Stimulated activated CD4-positive, alpha-beta T cell treated with anti-CD3 and anti-CD28 coated beads, Interleukin-2, amount 100 ng/mL, for 24 hours (primary cell): ENCODE measurements at regions not wholly inside any gene's neighbourhood (a gene's known extent, or its start where the extent isn't known, plus 50 kb on each side); places are given as distances from the start of the nearest gene placed in this dataset.
"Not testable (repeated sequence)": the region's sequence is repeated elsewhere in the genome, so short reads cannot be mapped to it uniquely, and the experiment has no call there.

Experiments used
- DNase-seq, 2 donors: peaks; one replicate each; pipeline ENCODE4 v3.0.0-alpha.2; 2020

DNA sequence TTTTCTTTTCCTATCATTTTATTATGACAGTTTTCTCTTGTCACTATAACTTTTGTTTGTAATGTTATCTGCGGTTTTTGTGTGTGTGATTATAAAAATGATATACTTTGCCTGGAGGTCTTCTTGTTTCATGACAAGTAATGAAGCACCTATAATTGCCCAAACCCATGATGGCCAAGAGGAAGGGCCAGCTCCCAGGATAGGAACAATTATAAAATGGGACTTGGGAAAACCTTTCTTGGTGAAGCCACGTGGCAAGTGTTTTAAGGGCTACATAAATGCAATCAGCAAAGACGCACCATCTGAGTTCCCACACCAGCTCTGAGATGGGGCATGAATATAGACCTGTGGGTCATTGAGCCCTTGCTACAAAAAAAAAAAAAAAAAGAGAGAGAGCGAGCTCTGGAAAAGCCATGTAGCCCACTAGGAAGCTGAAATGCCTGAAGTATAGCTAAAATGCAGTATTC, 462.6 kb upstream of the RUNX1 start:
- no peak for DNase-seq

DNA sequence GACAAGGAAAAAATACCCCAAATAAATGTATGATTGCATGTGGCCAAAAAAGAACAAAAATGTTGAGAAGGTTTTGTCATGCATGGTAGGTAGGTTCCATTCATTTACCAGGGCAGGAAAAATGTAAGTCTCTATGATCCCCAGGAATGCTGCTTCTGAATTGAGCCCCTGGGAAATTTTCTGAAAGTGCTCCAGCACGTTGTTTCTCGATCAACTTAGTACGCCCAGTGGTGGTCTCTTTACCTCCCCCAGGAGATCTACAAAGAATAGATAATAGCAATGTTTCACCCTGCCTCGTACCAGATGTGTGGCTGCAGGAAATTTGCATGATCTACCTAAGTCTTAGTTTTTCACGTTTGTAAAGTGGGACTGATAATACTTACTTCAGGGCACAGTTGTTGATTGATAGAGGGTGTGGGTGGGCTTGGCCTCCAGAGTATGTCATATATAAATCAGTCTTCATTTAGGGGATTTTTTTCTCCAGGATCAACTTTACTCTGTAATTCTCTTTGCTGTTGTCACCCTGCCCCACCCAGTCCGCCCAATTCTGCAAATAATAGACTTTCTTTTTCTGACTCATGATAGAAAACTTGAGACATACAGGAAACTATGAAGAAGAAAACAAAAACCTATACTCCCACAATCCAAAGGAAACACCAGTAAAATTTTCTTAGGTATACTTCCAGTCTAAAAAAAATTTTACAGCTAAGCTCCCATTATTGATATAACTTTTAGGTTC, 462.0 kb upstream of the RUNX1 start:
- peak; percentile 27 to 46 for DNase-seq

DNA sequence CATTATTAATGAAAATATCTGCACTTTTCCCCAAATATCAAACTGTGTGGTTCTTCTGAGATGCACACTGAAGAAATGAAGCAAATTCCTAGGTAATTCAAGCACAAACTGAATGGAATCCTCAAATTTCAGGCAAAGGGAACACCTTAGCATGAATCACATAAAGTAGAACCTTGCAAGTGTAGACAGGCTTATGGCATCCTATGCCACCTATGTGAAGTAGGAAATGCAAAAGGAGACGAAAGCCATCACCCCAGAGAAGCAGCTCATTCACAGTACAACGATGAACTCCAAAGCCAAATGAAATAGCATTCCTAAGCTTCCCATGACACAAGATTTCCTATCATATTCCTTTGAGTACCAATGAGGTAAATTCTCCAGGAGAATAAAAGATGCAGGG, 461.2 kb upstream of the RUNX1 start:
- DNase-seq, result no peak

DNA sequence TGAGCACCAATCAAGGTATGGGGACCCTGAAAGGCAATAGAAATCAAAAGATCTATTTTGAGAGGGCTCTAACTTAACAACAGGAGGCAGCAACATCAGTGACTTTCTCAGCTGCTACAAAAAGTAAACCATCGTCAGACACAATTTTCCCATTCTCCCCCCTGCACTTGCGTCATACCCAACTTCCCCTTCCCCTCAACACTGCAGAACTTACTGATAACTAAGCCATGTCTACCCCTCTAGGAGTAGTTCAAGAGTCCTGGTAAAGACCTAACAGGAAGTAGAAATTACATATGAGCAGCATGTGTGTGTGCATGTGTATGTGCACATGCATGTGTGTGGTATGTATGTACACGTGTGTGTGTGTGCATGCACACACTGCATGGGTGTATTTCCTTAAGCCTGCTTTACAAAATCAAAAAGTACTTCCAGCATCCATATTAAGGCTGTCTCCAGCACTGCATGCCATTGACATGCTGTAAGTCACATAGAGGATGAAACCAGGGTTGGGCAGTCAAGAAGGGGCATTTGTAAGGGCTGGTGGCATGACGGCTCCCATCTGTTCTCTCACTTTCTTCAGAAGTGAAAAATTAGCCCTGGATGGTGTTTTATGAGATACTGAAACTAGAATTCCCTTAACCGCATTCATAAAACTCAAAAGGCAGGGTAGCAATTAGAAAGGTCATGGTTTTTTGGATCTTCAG, 460.1 kb upstream of the RUNX1 start:
- no peak for DNase-seq

DNA sequence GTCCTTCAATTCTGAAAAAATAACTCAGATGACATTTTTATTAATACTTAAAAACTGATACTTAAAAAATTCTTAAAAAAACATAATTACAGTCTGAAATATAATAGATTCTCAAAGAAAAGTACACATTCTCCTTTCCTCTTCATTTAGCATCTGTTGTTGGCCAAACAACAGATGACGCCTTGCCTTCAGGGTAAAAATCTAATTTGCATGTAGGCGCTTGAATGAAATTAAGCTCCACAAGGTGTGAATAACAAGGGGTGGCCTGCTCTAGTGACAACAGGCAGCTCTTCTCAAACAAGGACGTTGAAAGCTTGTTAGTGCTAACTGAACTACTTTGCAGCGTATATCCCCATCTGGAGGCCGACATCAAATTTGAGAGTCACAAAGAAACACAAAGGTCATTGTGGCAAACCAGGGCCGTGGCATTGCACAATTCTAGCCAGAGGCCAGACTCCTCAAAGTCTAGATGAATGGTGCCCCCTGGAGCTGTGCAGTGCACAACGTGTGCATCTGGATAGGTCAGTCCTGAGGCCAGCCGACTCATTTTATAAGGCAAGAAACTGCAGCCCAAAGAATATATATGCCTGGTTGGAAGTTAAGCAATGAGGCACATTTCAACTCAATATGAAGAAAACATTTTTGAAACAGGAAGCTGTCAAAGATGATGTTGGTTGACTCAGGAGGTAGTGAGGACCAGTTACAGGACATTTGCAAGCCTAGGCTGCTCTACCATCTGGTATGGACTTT, 459.2 kb upstream of the RUNX1 start:
- no peak for DNase-seq

DNA sequence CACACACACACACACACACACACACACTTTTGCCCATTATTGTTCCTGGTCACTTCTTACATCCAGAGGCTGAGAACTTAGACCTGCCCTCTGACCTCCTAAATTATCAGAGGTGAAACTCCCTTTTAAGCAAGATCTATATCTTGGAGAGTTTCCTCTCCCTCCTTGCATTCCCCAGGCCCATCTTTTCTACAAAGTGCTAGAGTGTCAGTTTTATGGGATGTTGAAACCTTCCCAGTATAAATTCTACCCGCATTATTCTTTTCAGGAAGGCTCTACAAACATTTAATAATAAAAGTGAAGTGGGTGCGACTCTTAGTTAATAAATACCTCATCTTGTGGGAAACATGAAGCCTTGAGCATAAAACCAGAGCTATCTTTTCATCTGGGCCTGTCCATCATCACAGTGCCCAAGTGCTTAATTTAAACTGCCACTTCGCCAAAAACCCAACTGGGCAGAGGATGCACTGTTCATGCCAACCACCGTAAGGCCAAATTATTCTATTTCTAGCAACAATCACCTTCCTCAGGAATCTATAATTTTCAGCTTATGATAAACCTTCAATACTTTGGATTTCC, 458.2 kb upstream of the RUNX1 start:
- no peak for DNase-seq

DNA sequence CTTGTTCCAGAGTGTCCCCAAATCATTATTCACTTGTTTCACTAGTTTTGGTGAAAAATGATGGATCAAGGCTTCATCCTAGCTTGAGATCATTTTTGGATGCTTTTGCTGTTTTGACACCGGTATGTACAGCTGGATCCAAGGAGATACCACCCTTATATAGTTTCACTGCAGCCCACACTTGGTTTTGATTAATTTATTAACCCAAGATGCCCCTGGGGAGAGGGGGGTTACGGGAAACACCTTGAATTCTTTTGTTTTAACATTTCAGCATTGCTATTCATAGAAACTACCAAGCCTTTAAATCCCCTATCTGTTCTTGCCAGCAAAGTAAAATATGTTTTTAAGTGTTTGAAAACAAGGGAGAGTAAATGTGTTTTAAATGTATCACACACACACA, 457.7 kb upstream of the RUNX1 start:
- no peak for DNase-seq

DNA sequence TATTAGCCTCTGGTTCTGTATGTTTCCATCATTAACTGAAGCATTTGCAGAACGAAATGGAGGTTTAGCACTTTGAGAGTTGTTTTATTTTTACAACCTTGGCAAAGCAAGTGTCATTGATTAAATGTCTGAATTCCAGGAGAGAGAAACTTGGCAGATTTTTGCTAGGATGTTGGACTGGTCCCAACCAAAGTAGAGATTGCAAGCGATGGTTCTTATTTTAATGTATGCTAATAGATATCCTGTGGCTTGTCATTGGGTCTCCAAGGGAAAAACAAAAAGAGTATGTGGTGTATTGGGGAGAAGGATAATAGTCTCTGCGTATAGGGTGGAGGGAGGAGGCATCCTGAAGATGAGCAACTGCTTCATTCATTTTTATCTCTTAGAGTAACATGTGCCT, 457.2 kb upstream of the RUNX1 start:
- DNase-seq, result no peak

DNA sequence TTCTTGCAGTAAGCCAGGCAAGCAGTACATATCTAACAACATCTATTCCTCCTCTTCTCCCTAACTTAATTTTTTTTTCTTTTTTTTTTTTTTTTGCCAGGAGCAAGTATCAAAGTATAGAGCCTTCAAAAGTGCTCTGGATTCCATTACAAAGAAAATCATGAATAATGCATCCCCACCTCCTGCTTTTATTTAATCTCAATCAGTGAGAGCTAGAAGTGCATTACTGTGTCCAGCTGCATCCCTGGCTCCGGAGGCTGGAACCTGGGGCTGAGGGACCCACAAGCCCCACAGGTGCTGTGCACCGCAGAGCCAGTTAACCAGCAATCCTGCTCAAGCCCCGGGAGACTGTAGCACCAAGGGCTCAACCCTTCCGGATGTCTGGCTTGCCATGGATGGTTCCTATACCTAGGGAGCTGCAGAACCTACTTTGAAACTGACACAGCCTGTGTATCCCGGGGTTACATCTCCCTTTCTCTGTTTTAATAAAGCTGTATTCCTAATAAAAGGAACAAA, 455.9 kb upstream of the RUNX1 start:
- DNase-seq, result no peak

DNA sequence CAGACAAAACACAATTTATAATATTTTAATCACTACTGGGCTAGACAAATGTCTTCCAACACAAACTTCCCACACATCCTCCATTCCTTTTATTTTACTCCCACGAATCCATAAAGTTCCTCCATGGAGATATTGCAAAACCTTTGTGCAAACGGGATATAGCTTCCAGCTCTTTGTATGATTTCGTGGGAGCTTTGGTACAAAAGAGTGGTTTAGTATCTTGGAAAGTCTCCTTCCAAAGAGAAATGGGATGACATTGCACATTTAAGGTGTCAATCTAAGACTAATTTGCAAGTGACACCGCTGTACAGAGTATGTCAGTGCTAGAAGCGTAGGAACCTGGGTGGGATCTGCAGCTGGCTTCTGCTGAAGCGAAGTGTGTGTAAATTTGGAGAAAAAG, 455.2 kb upstream of the RUNX1 start:
- no peak for DNase-seq

DNA sequence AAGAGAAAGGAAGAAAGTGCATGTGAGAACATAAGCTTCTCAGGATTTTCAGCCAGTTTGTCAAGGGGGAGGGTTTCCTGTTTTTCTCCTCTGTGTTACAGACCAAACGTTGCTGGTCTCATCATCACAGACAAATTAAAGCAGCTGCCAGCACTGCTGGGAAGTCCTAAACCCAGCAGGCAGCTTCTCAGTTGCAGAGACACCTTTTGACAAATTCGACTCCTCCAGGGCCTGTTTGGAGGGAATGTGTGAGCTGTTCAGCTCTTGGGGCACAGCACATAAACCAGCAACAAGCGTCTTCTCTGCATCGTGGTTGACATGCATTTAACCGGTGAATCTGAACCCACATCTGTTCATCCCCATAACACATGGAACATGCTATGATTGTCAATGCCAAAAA, 454.6 kb upstream of the RUNX1 start:
- no peak for DNase-seq

DNA sequence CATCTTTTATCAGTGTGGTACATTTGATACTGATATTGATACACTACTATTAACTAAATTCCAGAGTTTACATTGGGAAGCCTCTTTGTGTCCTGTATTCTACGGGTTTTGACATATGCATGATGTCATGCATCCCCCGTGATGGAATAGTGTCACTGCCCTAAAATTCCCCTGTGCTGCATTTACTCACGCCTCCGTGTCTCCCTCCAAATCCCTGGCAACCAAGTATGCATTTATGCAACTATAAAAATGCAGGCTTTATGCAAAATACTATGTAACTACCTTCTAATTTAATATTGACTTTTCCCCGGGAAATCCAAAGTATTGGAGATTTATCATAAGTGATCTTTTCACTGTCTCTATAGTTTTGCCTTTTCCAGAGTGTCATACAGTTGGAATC, 453.7 kb upstream of the RUNX1 start:
- no peak for DNase-seq

DNA sequence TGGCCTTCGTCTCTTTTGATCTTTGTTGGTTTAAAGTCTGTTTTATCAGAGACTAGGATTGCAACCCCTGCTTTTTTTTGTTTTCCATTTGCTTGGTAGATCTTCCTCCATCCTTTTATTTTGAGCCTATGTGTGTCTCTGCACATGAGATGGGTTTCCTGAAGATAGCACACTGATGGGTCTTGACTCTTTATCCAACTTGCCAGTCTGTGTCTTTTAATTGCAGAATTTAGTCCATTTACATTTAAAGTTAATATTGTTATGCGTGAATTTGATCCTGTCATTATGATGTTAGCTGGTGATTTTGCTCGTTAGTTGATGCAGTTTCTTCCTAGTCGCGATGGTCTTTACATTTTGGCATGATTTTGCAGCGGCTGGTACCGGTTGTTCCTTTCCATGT, 448.4 kb upstream of the RUNX1 start:
- not testable (repeated sequence) for DNase-seq

DNA sequence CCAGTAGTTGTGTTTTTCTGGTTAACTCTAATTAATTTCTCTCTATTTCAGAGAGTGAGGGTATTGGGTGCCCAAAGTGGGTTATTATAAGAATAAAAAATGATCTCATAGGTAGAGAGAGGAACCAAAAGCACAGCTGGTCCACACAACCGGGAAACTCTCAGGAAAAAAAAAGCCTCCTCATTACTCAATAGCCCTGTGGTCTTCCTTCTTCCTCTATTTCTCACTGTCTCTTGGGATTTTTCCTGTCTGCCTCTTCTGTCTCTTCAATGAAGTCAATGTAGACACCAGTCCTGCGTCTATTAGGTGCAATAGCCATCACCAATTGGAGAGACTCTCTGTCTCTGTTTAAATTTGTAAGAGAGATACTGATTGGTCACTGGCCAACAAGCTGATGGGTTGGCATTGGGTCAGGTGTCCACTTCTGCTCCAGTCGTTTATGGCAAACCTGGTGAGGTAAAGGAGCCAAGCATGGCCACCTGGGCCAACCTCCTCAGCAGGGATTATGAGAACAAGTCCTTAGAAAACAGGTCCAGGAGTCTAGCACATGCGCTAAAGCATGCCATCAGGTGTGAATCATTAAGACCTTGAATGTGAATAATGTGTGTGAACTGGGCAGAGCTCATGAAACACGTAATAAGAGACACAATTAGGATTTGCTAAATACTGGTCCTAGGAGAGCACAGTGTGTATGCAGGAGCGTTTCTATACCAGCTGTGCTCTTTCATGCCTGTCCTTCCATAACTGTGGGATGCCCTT, 443.0 kb upstream of the RUNX1 start:
- no peak for DNase-seq

DNA sequence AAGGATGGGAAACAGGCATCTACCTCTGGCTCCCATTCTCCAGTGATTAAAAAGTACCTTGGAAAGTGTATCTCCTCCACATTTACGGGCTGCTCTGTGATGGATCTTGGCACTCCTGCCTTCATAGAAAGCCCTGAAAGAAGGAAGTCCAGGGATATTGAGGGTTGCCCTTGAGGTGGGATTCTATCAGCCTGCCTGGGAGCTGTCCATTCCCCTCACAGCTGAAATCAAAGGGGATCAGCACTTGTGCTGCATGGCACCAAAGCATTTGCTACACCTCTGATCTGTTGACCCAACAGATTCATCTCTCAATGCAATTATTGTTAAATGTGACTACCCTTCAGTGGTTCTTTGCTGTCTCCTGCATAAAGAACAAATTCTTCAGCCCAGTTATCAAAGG, 442.0 kb upstream of the RUNX1 start:
- no peak for DNase-seq

DNA sequence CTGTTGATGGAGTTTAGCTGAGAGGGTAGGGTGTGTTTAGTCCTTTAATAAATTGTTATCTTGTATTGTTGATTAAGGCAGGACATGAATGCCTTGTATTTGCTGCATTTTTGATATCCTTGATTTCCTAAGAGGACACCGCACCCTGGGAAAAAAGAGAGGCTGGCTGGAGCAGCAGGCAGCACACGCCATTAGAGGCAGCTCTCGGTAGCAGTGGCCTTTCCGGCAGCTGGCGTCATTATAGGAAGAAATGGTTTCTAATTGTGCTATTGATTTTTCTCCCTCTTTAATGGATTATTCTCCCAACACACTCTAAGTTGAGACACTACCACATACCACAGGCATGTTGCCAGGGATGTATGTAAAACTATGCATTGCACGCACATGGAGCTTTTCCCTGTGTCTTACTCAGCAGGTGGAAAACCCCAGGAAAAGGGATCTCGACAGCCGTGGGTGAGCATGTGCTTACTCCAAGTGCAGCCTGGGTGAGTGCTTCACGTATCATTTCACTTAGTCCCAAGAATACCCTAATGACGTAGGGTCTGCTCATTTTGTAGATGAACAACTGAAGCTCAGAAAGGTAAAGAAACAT, 440.4 kb upstream of the RUNX1 start:
- no peak for DNase-seq

DNA sequence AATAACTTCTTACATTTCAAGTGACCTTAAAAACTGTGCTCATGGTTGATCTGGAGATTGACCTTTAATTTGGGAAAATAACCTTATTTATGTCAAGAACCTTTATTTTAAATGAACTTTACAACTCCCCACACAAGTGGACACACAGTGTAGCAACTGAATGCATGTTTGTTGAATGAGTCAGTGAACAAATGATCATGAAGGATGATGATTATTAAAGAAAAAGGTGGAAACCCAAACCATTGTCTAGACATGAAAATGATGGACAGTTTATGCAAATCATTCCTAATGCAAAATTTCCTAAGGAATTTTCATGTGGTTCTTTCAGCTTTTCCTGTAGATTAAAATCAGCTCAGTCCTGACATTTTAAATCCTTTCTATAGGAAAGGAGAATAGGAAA, 439.8 kb upstream of the RUNX1 start:
- no peak for DNase-seq

DNA sequence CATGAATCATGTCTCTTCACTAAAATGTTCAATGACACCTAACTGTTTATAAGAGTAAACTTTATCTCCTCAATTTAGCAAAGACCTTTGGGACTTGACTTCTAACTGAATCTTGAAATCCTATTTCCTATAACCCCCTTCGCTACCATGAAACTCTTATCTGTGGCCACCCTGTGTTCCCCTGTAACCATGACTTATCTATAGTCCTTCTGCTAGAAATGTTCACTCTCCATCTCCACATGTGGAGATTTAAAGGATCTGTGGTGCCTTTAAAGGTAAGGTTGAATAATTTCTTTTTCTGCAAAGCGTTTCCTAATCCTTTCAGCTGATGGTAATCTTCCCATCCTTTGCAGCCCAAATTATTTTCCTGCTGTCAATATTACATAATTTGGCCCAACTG, 436.3 kb upstream of the RUNX1 start:
- no peak for DNase-seq

DNA sequence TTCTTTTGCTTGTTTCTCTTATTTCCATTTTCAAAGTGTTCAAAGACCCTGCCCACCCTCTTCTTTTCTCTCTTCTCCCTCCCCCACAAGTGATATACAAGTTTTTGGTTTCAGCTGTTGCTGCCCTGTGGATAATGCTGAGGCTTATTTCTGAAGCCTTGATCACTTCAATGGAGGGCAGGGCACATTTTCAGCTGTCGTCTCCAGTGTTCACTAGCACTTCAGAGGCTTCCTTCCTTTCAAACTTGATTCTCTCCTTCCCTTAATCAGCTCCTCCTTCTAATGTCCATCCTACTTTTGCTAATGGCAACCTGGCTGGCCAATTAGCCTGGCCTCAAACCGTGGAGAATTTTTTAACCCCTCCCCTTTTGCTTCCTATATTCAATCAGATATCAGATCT, 435.7 kb upstream of the RUNX1 start:
- no peak for DNase-seq

DNA sequence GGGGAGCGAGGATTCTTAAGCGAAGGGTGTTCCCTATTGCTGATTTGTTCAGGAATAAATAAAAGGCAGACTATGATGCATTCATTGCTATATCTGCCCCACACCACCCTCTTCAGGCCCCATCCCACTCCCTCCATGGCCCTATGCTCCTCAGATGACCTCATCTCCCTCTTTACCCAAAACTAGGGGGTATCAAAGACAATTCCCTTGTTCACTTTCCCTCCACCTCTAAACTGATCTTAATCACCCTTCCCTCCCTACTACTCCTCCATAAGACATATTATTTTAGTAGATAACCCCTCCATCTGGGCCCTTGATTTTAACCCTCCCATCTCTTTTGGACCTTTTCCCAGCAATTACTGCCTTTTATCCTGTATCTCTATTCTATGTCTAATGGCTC, 434.9 kb upstream of the RUNX1 start:
- DNase-seq, result no peak

DNA sequence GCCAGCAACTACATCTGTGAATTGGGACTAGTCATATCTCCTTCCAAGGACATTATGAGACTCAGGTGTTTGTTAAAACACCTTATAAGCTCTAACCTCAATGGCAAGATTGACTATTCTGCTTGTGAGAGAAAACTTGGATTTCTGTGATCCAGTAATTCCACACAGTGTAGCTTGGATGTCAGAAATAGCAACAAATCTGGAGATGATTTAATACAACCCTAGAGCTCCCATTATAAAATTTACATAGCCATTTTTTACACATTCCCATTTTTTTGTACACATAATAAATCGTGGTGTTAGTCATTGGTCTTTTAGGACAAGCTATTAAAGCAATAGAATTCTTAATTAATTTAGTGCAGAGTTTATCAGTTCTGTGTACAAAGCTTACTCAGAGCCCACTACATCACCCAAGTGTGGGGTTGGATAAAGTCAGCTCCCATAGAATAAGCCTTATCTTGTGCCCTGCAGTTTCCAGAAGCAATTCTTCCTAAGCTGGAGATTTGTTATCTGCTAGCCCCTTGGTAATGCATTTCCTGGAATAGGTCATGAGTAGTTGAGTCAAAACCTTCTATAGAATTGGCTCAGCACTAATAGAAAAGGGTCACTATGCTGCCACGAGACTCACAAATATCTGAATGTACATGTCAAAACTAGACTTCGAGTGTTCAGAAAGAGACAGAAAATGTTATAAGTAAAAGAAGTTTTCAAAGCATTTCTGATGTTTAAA, 434.0 kb upstream of the RUNX1 start:
- DNase-seq, result no peak

DNA sequence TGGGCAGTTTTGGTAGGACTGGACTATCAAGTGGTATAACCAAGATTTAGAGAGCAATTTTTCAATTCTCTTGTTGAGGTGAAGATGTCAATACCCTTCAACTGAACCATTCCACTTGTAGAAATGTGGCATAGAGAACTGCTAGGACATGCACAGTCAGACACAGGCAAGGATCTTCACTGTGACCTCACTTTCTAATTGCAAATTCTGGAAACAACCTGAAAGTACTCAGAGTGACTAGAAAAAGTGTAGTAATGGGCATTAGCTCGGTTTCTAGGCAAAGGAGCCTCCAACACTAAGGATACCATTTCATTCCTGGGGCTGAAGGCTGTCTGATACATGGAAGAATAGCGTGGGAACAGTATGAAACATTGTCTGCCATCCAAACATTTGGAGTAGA, 433.0 kb upstream of the RUNX1 start:
- no peak for DNase-seq
